Pancreas (tissue), 10 donors: ENCODE measurements at regions not wholly inside any gene's neighbourhood (a gene's known extent, or its start where the extent isn't known, plus 50 kb on each side); places are given as distances from the start of the nearest gene placed in this dataset.

Experiments used
- ATAC-seq, 4 donors: fragments of 200-7000 bp; cut with Tn5 transposase; one replicate each; pipeline versions ENCODE4 v1.8.0 to v1.9.1; 2020; ENCODE audit warnings: mild to moderate bottlenecking in 4 of 4, moderate library complexity in 4 of 4
- DNase-seq, 6 donors: peaks; one replicate each; pipeline ENCODE4 v3.0.0-alpha.2; 2020
- FAIRE-seq: peaks from 2 replicates; lab custom pipeline; 2012; peaks lifted over from hg19 to GRCh38; lab: Jason Lieb, UNC
- H3K27ac ChIP-seq, 4 donors: fragments of 200-600 bp; sonication (generic); 1 replicate in 3 of 4; 2 replicates in 1 of 4; pipeline versions ENCODE4 v1.5.0 to v1.8.0; 2020
- H3K27me3 ChIP-seq, 4 donors: fragments of 200-600 bp; one replicate each; pipeline ENCODE4 v1.8.0; 2021
- H3K36me3 ChIP-seq, 3 donors: fragments of 200-600 bp; sonication (generic) in 1 of 3; one replicate each; pipeline versions ENCODE4 v1.5.0 to v1.8.0; 2020 to 2021
- H3K4me1 ChIP-seq, 3 donors: fragments of 200-600 bp; one replicate each; pipeline ENCODE4 v1.8.0; 2021
- H3K4me3 ChIP-seq, 4 donors: fragments of 200-600 bp; sonication (generic) in 2 of 4; one replicate each; pipeline versions ENCODE4 v1.5.0 to v1.8.0; 2020 to 2021
- H3K9me3 ChIP-seq, 4 donors: fragments of 200-600 bp; one replicate each; pipeline ENCODE4 v1.8.0; 2021
- WGBS, 2 donors: extraction: QIAGEN DNeasy Blood & Tissue Kit; methylation state at CpG; one replicate each; pipeline ENCODE4 v1.1.7; 2013; 5-methylcytosine and 5-hydroxymethylcytosine counted together
- intact Hi-C, 3 donors: fragments of 100-400 bp; cut with DNase I; formaldehyde crosslinking; loops; one replicate each; pipeline versions ENCODE4 v1.11.1 to v1.14.2; 2022
- TF ChIP-seq, protein P1 (sequence below), 4 donors: fragments of 200-600 bp; sonication (generic) in 3 of 4; IDR thresholded peaks; one replicate each; pipeline versions ENCODE4 v1.5.0 to v1.8.0; 2021; ENCODE audit warnings: antibody characterized with exemption in 4 of 4
- donor health status: healthy with polysubstance abuse.
- donor health status: DM: no; HTN: no; CAD: no; lungs with moderate emphysema.
- donor health status: DM: no; HTN: no; CAD: no.
- donor health status: control.
- donor health status: control.
- donor health status: Bipolar disorder and iron deficiency.
- donor health status: DM: yes; HTN: yes; CAD: no.
- donor health status: DM: no; HTN: no; CAD: no.
- donor health status: DM: no; HTN: no; CAD: no.
- donor health status: DM: yes; HTN: yes; CAD: no.

DNA sequence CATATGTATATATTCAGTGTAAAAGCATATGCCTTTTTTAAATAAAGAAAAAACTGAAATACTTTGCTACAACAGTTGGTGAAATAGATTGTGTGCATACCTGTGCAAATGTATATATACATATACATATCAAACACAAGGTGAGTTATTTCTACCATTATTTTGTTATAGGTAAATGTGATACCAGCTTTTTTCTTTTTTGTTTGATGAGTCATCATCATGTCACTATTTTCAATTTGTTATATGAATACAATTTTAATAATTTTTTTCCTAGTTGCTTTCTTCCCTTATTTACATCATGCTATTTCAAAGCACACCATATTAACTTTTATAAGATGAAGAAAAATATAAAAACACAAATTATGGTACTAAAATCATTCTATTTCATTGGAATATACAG, 87.0 kb upstream of the STK17B start:
- Histone ChIP-seq H3K4me3 (no peak overlapping the region), H3K27me3 (no peaks in the 10 kb centered on the region), H3K27ac (no peak overlapping the region), H3K4me1 (no peaks in the 10 kb centered on the region), H3K9me3 (no peaks in the 10 kb centered on the region), H3K36me3 (no peaks in the 10 kb centered on the region)
- no peak for DNase-seq
- ATAC-seq = no peak
- TF ChIP-seq, protein P1, sequence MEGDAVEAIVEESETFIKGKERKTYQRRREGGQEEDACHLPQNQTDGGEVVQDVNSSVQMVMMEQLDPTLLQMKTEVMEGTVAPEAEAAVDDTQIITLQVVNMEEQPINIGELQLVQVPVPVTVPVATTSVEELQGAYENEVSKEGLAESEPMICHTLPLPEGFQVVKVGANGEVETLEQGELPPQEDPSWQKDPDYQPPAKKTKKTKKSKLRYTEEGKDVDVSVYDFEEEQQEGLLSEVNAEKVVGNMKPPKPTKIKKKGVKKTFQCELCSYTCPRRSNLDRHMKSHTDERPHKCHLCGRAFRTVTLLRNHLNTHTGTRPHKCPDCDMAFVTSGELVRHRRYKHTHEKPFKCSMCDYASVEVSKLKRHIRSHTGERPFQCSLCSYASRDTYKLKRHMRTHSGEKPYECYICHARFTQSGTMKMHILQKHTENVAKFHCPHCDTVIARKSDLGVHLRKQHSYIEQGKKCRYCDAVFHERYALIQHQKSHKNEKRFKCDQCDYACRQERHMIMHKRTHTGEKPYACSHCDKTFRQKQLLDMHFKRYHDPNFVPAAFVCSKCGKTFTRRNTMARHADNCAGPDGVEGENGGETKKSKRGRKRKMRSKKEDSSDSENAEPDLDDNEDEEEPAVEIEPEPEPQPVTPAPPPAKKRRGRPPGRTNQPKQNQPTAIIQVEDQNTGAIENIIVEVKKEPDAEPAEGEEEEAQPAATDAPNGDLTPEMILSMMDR (IDR thresholded peaks at IDR 0.05) = no peak
- no peak for FAIRE-seq
- intact Hi-C loops = no loop called here

DNA sequence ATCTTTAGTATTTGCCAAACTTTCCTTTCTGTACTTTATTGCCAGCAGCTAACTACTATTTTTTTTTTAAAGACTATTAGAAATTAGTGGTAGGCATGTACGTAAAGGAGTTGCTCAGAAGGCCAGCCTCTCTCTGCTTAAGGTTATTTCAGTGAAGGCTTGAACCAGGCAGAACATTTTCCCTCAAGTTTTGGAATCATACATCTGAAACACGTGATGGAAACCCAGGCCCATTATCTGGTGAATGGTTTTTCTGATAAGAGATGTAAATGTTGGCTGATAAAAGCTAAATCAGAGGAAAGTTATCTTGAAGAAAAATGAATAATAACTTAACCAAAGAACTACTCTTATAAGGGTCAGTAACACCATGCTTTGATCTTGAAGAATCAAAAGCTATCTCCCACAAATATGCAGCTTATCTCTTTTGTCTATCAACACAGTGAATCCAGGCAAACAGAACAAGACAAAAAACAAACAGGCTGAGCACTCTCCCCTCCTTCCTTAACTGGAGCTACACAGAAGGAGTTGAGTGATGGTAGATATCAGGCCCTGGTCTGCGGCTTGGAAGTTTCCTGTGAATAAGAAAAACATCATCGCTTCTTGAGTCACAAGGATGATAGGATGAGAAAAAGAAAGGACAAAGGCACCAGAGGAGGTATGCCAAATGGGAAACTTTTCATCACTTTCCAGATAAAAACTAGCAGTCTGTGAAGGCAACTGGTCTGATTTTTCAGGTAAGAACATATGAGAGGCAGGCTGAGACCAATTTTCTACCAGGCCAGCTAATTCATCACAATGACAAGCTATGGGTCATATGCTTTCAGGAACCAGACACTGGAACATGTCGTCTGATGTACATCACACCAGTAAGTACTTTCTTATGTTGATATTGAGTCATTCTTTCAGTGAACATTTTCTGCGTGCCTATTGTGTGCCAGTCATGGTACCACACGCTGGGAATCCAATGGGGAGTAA, 88.4 kb upstream of the STK17B start:
- Histone ChIP-seq H3K4me3 (no peak overlapping the region), H3K27me3 (no peaks in the 10 kb centered on the region), H3K4me1 (no peaks in the 10 kb centered on the region), H3K27ac (no peak overlapping the region), H3K9me3 (no peaks in the 10 kb centered on the region), H3K36me3 (no peaks in the 10 kb centered on the region)
- DNase-seq (no peak), FAIRE-seq (no peak), ATAC-seq (no peak)
- WGBS, 2 donors = 58 to 59% methylated on average over 7 of the region's 7 CpGs
- TF ChIP-seq, protein P1 (IDR thresholded peaks at IDR 0.05) = no peak
- intact Hi-C loops = no loop called here

DNA sequence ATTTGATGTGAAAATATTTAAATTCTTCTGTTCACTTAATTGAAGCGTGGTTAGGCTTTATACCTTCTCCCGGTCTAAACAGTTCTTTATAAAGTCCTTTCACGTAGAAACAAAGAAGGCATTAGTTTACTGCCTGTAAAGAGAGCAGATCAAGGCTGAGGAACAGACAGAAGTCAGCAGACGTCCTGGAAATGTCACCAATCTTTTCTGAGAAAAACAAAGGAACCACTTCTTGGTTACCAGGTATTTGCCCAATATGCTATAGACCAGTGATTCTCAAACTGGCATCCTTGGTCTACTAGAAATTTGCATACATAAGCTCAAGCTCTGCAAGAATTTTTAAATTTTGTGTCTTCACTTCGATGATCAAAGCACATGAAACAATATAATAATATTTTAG, 89.2 kb upstream of the STK17B start:
- Histone ChIP-seq H3K9me3 (no peaks in the 10 kb centered on the region), H3K27ac (no peak overlapping the region), H3K36me3 (no peaks in the 10 kb centered on the region), H3K4me3 (no peak overlapping the region), H3K27me3 (no peaks in the 10 kb centered on the region), H3K4me1 (no peaks in the 10 kb centered on the region)
- intact Hi-C loops = no loop called here
- TF ChIP-seq, protein P1 (IDR thresholded peaks at IDR 0.05) = no peak
- 71 to 82% methylated on average over 5 of the region's 5 CpGs for WGBS, 2 donors
- no peak for FAIRE-seq
- DNase-seq = no peak
- no peak for ATAC-seq

DNA sequence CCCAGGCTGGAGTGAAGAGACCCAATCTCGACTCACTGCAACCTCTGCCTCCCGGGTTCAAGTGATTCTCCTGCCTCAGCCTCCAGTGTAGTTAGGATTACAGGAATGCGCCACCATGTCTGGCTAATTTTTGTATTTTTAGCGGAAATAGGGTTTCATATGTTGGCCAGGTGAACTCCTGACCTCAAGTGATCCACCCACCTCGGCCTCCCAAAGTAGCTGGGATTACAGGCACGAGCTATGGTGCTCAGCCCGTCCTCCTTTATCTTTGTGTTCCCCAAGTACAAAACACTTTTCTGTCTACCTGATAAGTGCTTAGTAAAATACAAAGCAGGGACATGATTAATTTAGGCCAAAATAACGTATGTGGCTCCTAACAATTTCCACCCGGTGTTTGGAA, 91.2 kb upstream of the STK17B start:
- no peak for ATAC-seq
- Histone ChIP-seq H3K4me3 (no peak overlapping the region), H3K9me3 (no peaks in the 10 kb centered on the region), H3K27me3 (no peaks in the 10 kb centered on the region), H3K4me1 (peaks cover 0 to 4% (median 0%) of the 10 kb centered on the region in 3 donors), H3K27ac (no peak overlapping the region), H3K36me3 (no peaks in the 10 kb centered on the region)
- FAIRE-seq = no peak
- TF ChIP-seq, protein P1 (IDR thresholded peaks at IDR 0.05) = no peak
- no peak for DNase-seq
- intact Hi-C loops = no loop called here
- WGBS, 2 donors = 76 to 77% methylated on average over 9 of the region's 9 CpGs

DNA sequence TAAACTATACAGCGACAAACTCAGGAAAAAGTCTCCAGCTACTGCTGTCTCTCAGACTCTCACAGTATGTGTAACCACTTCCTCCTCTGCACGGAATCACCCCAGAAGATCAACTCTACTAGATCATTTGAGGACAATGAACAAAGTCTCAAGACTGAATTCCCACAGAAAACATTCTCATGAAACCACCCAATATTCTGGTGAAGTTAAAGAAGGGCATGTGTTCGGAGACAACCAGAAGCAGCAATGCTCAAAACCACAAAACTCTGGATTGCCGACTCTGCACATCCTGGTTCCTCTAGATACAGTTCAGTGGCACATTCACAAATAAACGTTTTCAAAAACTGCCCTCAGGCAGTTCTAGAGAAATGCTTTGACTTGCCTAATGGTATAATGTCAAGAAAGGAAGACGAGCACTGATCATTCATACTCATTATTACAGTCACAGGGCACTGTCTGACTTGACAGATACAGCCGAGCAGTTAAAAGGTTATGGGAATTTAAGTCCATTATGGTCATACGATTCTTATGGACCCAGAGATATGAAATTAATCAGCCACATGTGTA, 91.9 kb upstream of the STK17B start:
- ATAC-seq (peak in 3 of 4 donors; percentile 36 to 77 (median 70)), DNase-seq (peak in 1 of 6 donors; percentile 25), FAIRE-seq (no peak)
- H3K4me1 ChIP-seq = peaks cover 0 to 4% (median 0%) of the 10 kb centered on the region in 3 donors
- intact Hi-C loops = no loop called here
- no peaks in the 10 kb centered on the region for H3K9me3 ChIP-seq
- H3K36me3 ChIP-seq = no peaks in the 10 kb centered on the region
- no peak overlapping the region for H3K27ac ChIP-seq
- TF ChIP-seq, protein P1 (IDR thresholded peaks at IDR 0.05) = no peak
- no peaks in the 10 kb centered on the region for H3K27me3 ChIP-seq
- 57% methylated on average over 8 of the region's 8 CpGs for WGBS, 2 donors
- H3K4me3 ChIP-seq = no peak overlapping the region
